NCI-H1417 (cell line): ENCODE measurements at regions not wholly inside any gene's neighbourhood (a gene's known extent, or its start where the extent isn't known, plus 50 kb on each side); places are given as distances from the start of the nearest gene placed in this dataset.
A peak's percentile ranks its signal among the peaks of the same experiment; 100 is the strongest.

ENCODE experiments used
- DNase-seq, 3 experiments: peaks; one replicate each; lab custom pipeline; 2025; lab: John Stamatoyannopoulos, UW

- no peak for DNase-seq
These were observed 616.6 kb downstream of the METTL4 start for GRCh38 chr18:1954583-1955312.

- no peak for DNase-seq
These were observed 612.5 kb downstream of the METTL4 start for GRCh38 chr18:1958798-1959197.

- no peak for DNase-seq
These were observed 606.3 kb downstream of the METTL4 start for GRCh38 chr18:1965016-1965415.

GRCh38 chr18:1965541-1965940 lies 605.8 kb downstream of the METTL4 start:
- DNase-seq: no peak

GRCh38 chr18:1968801-1969498 lies 602.4 kb downstream of the METTL4 start:
- DNase-seq: peak in 1 of 3 experiments; percentile 30

- no peak for DNase-seq
These were observed 594.8 kb downstream of the METTL4 start for GRCh38 chr18:1976484-1976883.

GRCh38 chr18:1982056-1982455 lies 589.2 kb downstream of the METTL4 start:
- DNase-seq: no peak

- no peak for DNase-seq
These were observed 587.4 kb downstream of the METTL4 start for GRCh38 chr18:1983746-1984515.

GRCh38 chr18:1993866-1994265 lies 577.4 kb downstream of the METTL4 start:
- no peak for DNase-seq

GRCh38 chr18:1994471-1994870 lies 576.8 kb downstream of the METTL4 start:
- DNase-seq: no peak

GRCh38 chr18:1995041-1995612 lies 576.2 kb downstream of the METTL4 start:
- DNase-seq: no peak

- DNase-seq: no peak
These were observed 573.2 kb downstream of the METTL4 start for GRCh38 chr18:1998121-1998520.

GRCh38 chr18:1999387-1999786 lies 571.9 kb downstream of the METTL4 start:
- no peak for DNase-seq

- DNase-seq: no peak
These were observed 569.2 kb downstream of the METTL4 start for GRCh38 chr18:2002151-2002550.

- no peak for DNase-seq
These were observed 568.7 kb downstream of the METTL4 start for GRCh38 chr18:2002604-2003003.

- no peak for DNase-seq
These were observed 561.2 kb downstream of the METTL4 start for GRCh38 chr18:2009942-2010697.

GRCh38 chr18:2027016-2027415 lies 544.3 kb downstream of the METTL4 start:
- no peak for DNase-seq

GRCh38 chr18:2027756-2028155 lies 543.5 kb downstream of the METTL4 start:
- DNase-seq: no peak

GRCh38 chr18:2028986-2029385 lies 542.3 kb downstream of the METTL4 start:
- no peak for DNase-seq

GRCh38 chr18:2030647-2031046 lies 540.7 kb downstream of the METTL4 start:
- no peak for DNase-seq

- DNase-seq: no peak
These were observed 539.3 kb downstream of the METTL4 start for GRCh38 chr18:2032036-2032435.

- DNase-seq: no peak
These were observed 536.2 kb downstream of the METTL4 start for GRCh38 chr18:2035056-2035455.
